RWPE1 (cell line): ENCODE measurements at regions not wholly inside any gene's neighbourhood (a gene's known extent, or its start where the extent isn't known, plus 50 kb on each side); places are given as distances from the start of the nearest gene placed in this dataset.

Source experiments
- CTCF ChIA-PET: fragments of 350-600 bp; sonication (Branson Sonifier 250); formaldehyde crosslinking; extraction: SDS; loops from one replicate; lab custom pipeline; 2021; lab: Yijun Ruan, JAX
- POLR2A ChIA-PET: fragments of 400-600 bp; formaldehyde crosslinking; extraction: SDS; loops from one replicate; lab custom pipeline; 2020; ENCODE audit warnings: antibody characterized with exemption; ENCODE audit not compliant: low non-redundant PET; lab: Yijun Ruan, JAX
- DNase-seq: peaks from one replicate; pipeline ENCODE4 v3.0.0; 2012; ENCODE audit warnings: low spot score
- H3K27ac ChIP-seq: fragments of 450-650 bp; 2 replicates; pipeline ENCODE4 v1.5.1; 2017
- TF ChIP-seq, protein P1 (sequence below): fragments of 450-650 bp; conservative IDR thresholded peaks from 2 replicates; pipeline ENCODE4 v1.5.1; 2017; ENCODE audit warnings: low read depth, mild to moderate bottlenecking

DNA sequence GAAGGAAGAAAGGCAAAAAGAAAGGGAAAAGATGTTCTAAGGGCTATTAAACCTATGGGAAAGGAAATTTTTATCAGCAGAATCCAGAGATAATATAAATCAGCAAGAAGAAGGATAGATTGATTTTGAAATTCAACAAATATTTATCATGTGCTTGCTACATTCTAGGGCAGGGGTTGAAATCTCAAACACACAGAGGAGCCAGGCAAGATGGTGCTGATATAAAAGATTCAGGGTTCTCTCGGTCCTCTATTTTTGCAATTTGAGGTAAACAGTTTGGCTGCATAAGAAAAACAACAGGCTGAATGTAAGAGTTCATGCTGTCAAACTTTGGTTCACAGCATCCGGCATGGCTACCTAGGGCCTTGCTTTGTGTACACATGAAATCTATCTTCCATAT, 109.6 kb upstream of the BMP2 start:
- CTCF ChIA-PET, result interaction anchor here (0.7 kb wide), 1 partner anchor 32 kb away, joined by 3 read pairs; no protein-coding TSS in a partner anchor
- DNase-seq, result no peak
- TF ChIP-seq, protein P1, sequence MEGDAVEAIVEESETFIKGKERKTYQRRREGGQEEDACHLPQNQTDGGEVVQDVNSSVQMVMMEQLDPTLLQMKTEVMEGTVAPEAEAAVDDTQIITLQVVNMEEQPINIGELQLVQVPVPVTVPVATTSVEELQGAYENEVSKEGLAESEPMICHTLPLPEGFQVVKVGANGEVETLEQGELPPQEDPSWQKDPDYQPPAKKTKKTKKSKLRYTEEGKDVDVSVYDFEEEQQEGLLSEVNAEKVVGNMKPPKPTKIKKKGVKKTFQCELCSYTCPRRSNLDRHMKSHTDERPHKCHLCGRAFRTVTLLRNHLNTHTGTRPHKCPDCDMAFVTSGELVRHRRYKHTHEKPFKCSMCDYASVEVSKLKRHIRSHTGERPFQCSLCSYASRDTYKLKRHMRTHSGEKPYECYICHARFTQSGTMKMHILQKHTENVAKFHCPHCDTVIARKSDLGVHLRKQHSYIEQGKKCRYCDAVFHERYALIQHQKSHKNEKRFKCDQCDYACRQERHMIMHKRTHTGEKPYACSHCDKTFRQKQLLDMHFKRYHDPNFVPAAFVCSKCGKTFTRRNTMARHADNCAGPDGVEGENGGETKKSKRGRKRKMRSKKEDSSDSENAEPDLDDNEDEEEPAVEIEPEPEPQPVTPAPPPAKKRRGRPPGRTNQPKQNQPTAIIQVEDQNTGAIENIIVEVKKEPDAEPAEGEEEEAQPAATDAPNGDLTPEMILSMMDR, result no peak
- no peak overlapping the region for H3K27ac ChIP-seq
- POLR2A ChIA-PET, result no interaction called here

DNA sequence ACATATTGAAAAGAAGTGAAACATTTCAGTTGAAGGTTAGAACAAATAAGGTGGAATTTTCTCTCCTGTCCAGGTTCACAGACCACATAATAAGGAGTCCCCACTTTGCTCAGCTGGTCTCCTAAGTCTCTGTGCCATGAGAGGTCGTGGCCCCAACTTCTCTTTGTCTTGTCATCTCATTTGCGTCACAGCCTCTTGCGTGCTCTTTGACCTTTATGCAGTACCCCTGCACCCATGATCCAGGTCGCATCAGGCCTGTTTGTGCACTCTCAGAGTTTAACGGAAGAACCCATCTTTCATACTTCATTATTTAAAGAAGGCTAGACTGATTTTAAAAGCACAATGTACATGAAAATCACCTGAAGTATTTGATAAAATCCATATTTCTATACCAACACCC, 110.4 kb upstream of the BMP2 start:
- TF ChIP-seq, protein P1, result no peak
- ChIA-PET CTCF (interaction anchor here (0.7 kb wide), 1 partner anchor 31 kb away, joined by 3 read pairs; no protein-coding TSS in a partner anchor), POLR2A (no interaction called here)
- H3K27ac ChIP-seq, result no peak overlapping the region
- DNase-seq, result no peak

DNA sequence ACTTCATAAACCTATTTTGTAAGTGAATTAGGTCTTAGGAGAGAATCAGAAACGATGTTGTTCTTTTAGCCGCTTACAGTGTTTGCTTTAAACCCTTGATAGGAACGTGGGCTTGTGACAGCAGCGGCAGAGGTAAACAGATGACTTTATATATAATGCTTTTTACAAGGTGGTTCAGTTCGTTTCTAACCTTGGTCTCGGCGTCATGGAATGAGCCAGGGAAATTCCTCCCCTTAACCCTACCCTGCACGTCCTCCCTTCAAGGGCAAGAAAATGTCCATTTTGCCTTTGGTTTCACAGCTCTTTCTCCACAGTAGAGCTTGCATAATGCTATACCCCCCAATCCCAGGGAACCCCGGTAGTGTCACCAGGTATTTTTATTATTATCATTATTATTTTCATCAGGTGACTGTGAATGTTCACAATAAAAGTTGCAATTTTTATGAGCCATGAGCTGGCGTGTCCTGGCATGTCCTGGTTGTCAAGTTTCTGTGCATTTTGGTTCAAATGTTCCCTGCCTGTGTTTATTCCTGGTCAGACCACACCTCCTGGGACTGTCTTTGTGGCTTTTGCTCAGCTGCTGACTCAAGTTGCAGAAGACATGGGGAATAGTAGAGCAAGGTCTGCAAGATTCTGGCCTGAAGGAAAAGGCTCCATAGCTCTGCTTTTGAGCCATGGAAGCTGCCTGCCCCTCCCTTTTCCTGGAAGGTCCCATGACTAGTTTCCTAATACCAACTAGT, 112.8 kb upstream of the BMP2 start:
- TF ChIP-seq, protein P1, result no peak
- peak; percentile 72 for DNase-seq
- peak overlapping the region; percentile 64 for H3K27ac ChIP-seq
- POLR2A ChIA-PET, result interaction anchor here (0.8 kb wide), 1 partner anchor 18 kb away, joined by 3 read pairs; no protein-coding TSS in a partner anchor
- CTCF ChIA-PET, result interaction anchor here (0.8 kb wide), 1 partner anchor 773 kb away, joined by 4 read pairs; no protein-coding TSS in a partner anchor

DNA sequence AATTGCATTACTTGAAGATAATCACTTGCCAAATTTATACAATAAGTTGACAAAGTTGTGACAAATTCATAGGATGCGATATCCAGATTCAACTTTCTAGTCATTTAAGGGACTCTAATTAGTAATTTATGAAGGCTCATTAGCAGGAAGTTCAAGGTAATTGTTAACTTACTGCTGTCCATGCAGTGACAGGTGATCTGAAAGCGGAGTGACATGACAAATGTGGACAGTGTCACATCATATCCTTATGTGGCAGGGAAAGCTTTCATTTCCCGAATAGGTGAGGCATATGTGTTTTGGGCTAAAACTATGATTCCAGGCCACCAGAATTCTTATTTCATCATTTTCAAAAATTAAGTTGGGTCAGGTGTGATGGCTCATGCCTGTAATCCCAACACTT, 115.9 kb upstream of the BMP2 start:
- no peak for DNase-seq
- ChIA-PET CTCF (interaction anchor here (0.6 to 1.0 kb wide), 5 partner anchors 14 to 1207 kb away, joined by 3 to 7 read pairs (median 5); no protein-coding TSS in a partner anchor), POLR2A (no interaction called here)
- peak overlapping the region; percentile 52 for H3K27ac ChIP-seq
- TF ChIP-seq, protein P1, result no peak

DNA sequence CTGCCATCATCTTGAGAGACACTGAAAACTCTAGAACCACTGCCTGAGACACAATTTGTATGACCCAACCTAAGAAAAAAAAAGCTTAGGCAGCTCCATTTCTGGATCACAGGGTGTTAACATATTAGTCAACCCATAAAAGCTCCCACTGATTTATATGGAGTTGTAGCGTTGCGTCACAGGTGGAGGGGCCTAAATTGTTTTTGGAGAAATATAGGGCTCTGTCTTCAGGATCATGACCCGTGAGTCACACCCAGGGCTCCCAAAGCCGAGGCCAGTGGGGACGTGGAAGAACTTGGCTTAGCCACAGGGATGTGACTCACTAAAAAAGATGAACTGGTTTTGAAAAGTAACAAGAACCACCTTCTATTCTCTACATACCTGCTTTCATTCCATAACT, 116.5 kb upstream of the BMP2 start:
- POLR2A ChIA-PET, result no interaction called here

DNA sequence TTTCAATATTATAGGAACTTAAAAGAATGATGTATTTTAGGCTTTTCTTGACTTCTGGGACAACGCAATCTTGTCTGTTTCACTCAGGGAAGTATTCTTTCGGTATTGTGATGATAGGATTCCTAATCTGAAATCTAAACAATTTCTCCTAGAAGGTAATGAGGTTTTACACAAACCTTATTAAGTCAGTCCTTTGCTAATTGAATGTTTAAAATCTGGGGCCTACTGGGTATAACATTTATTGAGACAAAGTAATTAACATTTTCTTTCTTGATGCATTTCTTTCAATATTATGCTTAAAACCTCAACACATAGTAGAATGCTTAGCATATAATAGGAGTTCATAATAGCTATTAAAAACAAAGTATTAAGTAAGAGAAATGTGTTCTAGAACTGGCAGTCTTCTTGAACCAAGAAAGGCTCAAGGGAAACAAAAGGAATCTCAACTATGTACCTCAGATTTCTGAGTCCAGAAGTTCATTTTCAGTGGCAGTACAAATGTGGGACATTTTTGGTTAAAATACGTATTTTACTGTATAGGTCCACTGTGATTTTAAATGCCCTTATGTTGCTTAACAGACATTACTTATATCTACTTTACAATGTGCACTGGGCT, 121.4 kb upstream of the BMP2 start:
- H3K27ac ChIP-seq, result no peak overlapping the region
- ChIA-PET POLR2A (no interaction called here), CTCF (no interaction called here)
- DNase-seq, result no peak
- TF ChIP-seq, protein P1, result no peak

More for the DNA sequence above, 116.5 kb upstream of the BMP2 start:
- CTCF ChIA-PET, result interaction anchor here (0.5 to 1.0 kb wide), 6 partner anchors 14 to 1208 kb away, joined by 3 to 7 read pairs (median 4); no protein-coding TSS in a partner anchor
- no peak overlapping the region; the same call in 1 of the 2 replicates for H3K27ac ChIP-seq
- peak; percentile 98 for DNase-seq
- TF ChIP-seq, protein P1, result no peak
